Activated CD8-positive, alpha-beta T cell treated with anti-CD3 and anti-CD28 coated beads for 36 hours (primary cell): ENCODE measurements at regions not wholly inside any gene's neighbourhood (a gene's known extent, or its start where the extent isn't known, plus 50 kb on each side); places are given as distances from the start of the nearest gene placed in this dataset.

Experiments used
- ATAC-seq: fragments of 200-7000 bp; cut with Tn5 transposase; one replicate; pipeline ENCODE4 v1.10.0; 2021; ENCODE audit warnings: mild to moderate bottlenecking, moderate library complexity
- CTCF ChIA-PET: fragments of 350-600 bp; sonication (Branson Sonifier 250); formaldehyde crosslinking; loops from one replicate; lab custom pipeline; 2021; ENCODE audit warnings: antibody characterized with exemption; lab: Charles Lee
- POLR2A ChIA-PET: fragments of 350-600 bp; sonication (Branson Sonifier 250); formaldehyde crosslinking; loops from one replicate; lab custom pipeline; 2021; ENCODE audit warnings: antibody characterized with exemption; lab: Charles Lee
- DNase-seq: peaks from one replicate; pipeline ENCODE4 v3.0.0-alpha.2; 2020
- H3K27ac Mint-ChIP-seq: one replicate; pipeline ENCODE4 v1.8.0; 2021; ENCODE audit warnings: mild to moderate bottlenecking, mixed read lengths
- H3K27me3 Mint-ChIP-seq: one replicate; pipeline ENCODE4 v1.8.0; 2021; ENCODE audit warnings: mixed read lengths
- H3K36me3 Mint-ChIP-seq: one replicate; pipeline ENCODE4 v1.8.0; 2021; ENCODE audit warnings: low read depth, mixed read lengths
- H3K4me1 Mint-ChIP-seq: one replicate; pipeline ENCODE4 v1.8.0; 2021; ENCODE audit warnings: low read depth, mixed read lengths
- H3K4me3 Mint-ChIP-seq: one replicate; pipeline ENCODE4 v1.8.0; 2021; ENCODE audit warnings: mild to moderate bottlenecking, moderate library complexity, mixed read lengths
- H3K9me3 Mint-ChIP-seq: one replicate; pipeline ENCODE4 v1.8.0; 2021; ENCODE audit warnings: mixed read lengths
- CTCF ChIP-seq: fragments of 200-600 bp; IDR thresholded peaks from one replicate; pipeline ENCODE4 v1.8.0; 2022; ENCODE audit warnings: antibody characterized with exemption, mild to moderate bottlenecking
- intact Hi-C: fragments of 100-400 bp; cut with micrococcal nuclease; formaldehyde crosslinking; loops from one replicate; pipeline ENCODE4 v1.10.0; 2022

GRCh38 chr4:18813771-18814170, 792.2 kb upstream of the LCORL start:
- H3K4me3 Mint-ChIP-seq: no peak overlapping the region
- no peaks in the 10 kb centered on the region for H3K27me3 Mint-ChIP-seq
- CTCF ChIA-PET: no interaction called here
- no peak for ATAC-seq
- intact Hi-C loops: no loop called here
- POLR2A ChIA-PET: no interaction called here
- DNase-seq: no peak
- no peaks in the 10 kb centered on the region for H3K4me1 Mint-ChIP-seq
- H3K36me3 Mint-ChIP-seq: no peaks in the 10 kb centered on the region
- H3K9me3 Mint-ChIP-seq: peaks cover 3% of the 10 kb centered on the region
- H3K27ac Mint-ChIP-seq: no peak overlapping the region
- no peak for TF ChIP-seq CTCF

- no peaks in the 10 kb centered on the region for H3K4me1 Mint-ChIP-seq
- POLR2A ChIA-PET: no interaction called here
- no peak for ATAC-seq
Measured at GRCh38 chr4:18813055-18813454, 791.5 kb upstream of the LCORL start.

GRCh38 chr4:18803781-18804180, 782.2 kb upstream of the LCORL start:
- Mint-ChIP-seq H3K27ac (no peak overlapping the region), H3K36me3 (no peaks in the 10 kb centered on the region), H3K9me3 (peaks cover 9% of the 10 kb centered on the region), H3K4me1 (no peaks in the 10 kb centered on the region), H3K27me3 (no peaks in the 10 kb centered on the region), H3K4me3 (no peak overlapping the region)
- intact Hi-C loops: no loop called here
- no peak for TF ChIP-seq CTCF
- ATAC-seq (no peak), DNase-seq (no peak)
- CTCF ChIA-PET: no interaction called here
- POLR2A ChIA-PET: no interaction called here

More at GRCh38 chr4:18813055-18813454, 791.5 kb upstream of the LCORL start:
- TF ChIP-seq CTCF: no peak
- H3K9me3 Mint-ChIP-seq: peaks cover 3% of the 10 kb centered on the region
- no peak overlapping the region for H3K27ac Mint-ChIP-seq
- no peaks in the 10 kb centered on the region for H3K36me3 Mint-ChIP-seq
- no peak for DNase-seq
- no peaks in the 10 kb centered on the region for H3K27me3 Mint-ChIP-seq
- CTCF ChIA-PET: interaction anchor here (0.6 kb wide), 1 partner anchor 23 kb away, joined by 3 read pairs; no protein-coding TSS in a partner anchor
- intact Hi-C loops: no loop called here
- H3K4me3 Mint-ChIP-seq: no peak overlapping the region

GRCh38 chr4:18798123-18798522, 776.6 kb upstream of the LCORL start:
- CTCF ChIA-PET: no interaction called here
- H3K27ac Mint-ChIP-seq: no peak overlapping the region
- H3K27me3 Mint-ChIP-seq: no peaks in the 10 kb centered on the region
- no peak for ATAC-seq
- peaks cover 2% of the 10 kb centered on the region for H3K9me3 Mint-ChIP-seq
- POLR2A ChIA-PET: no interaction called here
- H3K4me1 Mint-ChIP-seq: no peaks in the 10 kb centered on the region
- no peak overlapping the region for H3K4me3 Mint-ChIP-seq
- DNase-seq: no peak
- intact Hi-C loops: no loop called here
- no peaks in the 10 kb centered on the region for H3K36me3 Mint-ChIP-seq
- no peak for TF ChIP-seq CTCF

- Mint-ChIP-seq H3K36me3 (no peaks in the 10 kb centered on the region), H3K9me3 (peaks cover 2% of the 10 kb centered on the region), H3K27me3 (no peaks in the 10 kb centered on the region), H3K27ac (no peak overlapping the region), H3K4me1 (no peaks in the 10 kb centered on the region), H3K4me3 (no peak overlapping the region)
- DNase-seq (no peak), ATAC-seq (no peak)
- ChIA-PET POLR2A (no interaction called here), CTCF (no interaction called here)
- intact Hi-C loops: no loop called here
- no peak for TF ChIP-seq CTCF
Measured at GRCh38 chr4:18795794-18796193, 774.2 kb upstream of the LCORL start.
